SK-N-SH treated with all-trans-retinoic acid at 6 μM for 48 hours (cell line): ENCODE measurements at regions not wholly inside any gene's neighbourhood (a gene's known extent, or its start where the extent isn't known, plus 50 kb on each side); places are given as distances from the start of the nearest gene placed in this dataset.

ENCODE experiments used
- ARNTL ChIP-seq: fragments of 450-650 bp; formaldehyde crosslinking; IDR thresholded peaks from 2 replicates; pipeline ENCODE4 v1.5.0; 2020; ENCODE audit warnings: low read depth, mild to moderate bottlenecking, moderate library complexity, borderline replicate concordance
- CSDC2 ChIP-seq: fragments of 250-450 bp; sonication (Bioruptor Pico); IDR thresholded peaks from 2 replicates; pipeline ENCODE4 v1.5.0; 2020; ENCODE audit warnings: mild to moderate bottlenecking, moderate library complexity
- CSRNP3 ChIP-seq: fragments of 250-450 bp; sonication (Bioruptor Pico); IDR thresholded peaks from 2 replicates; pipeline ENCODE4 v1.5.1; 2021; ENCODE audit warnings: mild to moderate bottlenecking, moderate library complexity
- OSR1 ChIP-seq: fragments of 250-450 bp; sonication (Bioruptor Pico); IDR thresholded peaks from 2 replicates; pipeline ENCODE4 v1.8.0; 2022; ENCODE audit warnings: moderate library complexity, mild to moderate bottlenecking, inconsistent platforms
- RARB ChIP-seq: fragments of 250-450 bp; sonication (Bioruptor Pico); IDR thresholded peaks from 2 replicates; pipeline ENCODE4 v1.8.0; 2021; ENCODE audit warnings: mild to moderate bottlenecking, moderate library complexity
- ZFP3 ChIP-seq: fragments of 250-450 bp; sonication (Bioruptor Pico); IDR thresholded peaks from 2 replicates; pipeline ENCODE4 v1.5.0; 2020; ENCODE audit warnings: mild to moderate bottlenecking, moderate library complexity
- ZFP30 ChIP-seq: fragments of 450-650 bp; formaldehyde crosslinking; IDR thresholded peaks from 2 replicates; pipeline ENCODE4 v1.5.0; 2022; ENCODE audit warnings: mild to moderate bottlenecking, moderate library complexity
- ZNF8 ChIP-seq: fragments of 450-650 bp; formaldehyde crosslinking; IDR thresholded peaks from 2 replicates; pipeline ENCODE4 v1.5.0; 2020; ENCODE audit warnings: mild to moderate bottlenecking, moderate library complexity
- TF ChIP-seq, protein P1 (sequence below): fragments of 250-450 bp; sonication (Bioruptor Pico); IDR thresholded peaks from 2 replicates; pipeline ENCODE4 v1.5.0; 2020; ENCODE audit warnings: mild to moderate bottlenecking, moderate library complexity
- TF ChIP-seq, protein P2 (sequence below): fragments of 250-450 bp; sonication (Bioruptor Pico); IDR thresholded peaks from 2 replicates; pipeline ENCODE4 v1.5.1; 2020; ENCODE audit warnings: low read depth, mild to moderate bottlenecking, moderate library complexity
- TF ChIP-seq, protein P3 (sequence below): fragments of 250-450 bp; sonication (Bioruptor Pico); IDR thresholded peaks from 2 replicates; pipeline ENCODE4 v1.8.0; 2020; ENCODE audit warnings: mild to moderate bottlenecking, moderate library complexity, borderline replicate concordance

- TF ChIP-seq ZNF8 (CRISPR knock-in tag) (no peak), ZFP3 (CRISPR knock-in tag) (no peak), ZFP30 (no peak), RARB (CRISPR knock-in tag) (no peak), ARNTL (CRISPR knock-in tag) (no peak), OSR1 (CRISPR knock-in tag) (no peak), CSDC2 (no peak), CSRNP3 (no peak)
- TF ChIP-seq, protein P1, sequence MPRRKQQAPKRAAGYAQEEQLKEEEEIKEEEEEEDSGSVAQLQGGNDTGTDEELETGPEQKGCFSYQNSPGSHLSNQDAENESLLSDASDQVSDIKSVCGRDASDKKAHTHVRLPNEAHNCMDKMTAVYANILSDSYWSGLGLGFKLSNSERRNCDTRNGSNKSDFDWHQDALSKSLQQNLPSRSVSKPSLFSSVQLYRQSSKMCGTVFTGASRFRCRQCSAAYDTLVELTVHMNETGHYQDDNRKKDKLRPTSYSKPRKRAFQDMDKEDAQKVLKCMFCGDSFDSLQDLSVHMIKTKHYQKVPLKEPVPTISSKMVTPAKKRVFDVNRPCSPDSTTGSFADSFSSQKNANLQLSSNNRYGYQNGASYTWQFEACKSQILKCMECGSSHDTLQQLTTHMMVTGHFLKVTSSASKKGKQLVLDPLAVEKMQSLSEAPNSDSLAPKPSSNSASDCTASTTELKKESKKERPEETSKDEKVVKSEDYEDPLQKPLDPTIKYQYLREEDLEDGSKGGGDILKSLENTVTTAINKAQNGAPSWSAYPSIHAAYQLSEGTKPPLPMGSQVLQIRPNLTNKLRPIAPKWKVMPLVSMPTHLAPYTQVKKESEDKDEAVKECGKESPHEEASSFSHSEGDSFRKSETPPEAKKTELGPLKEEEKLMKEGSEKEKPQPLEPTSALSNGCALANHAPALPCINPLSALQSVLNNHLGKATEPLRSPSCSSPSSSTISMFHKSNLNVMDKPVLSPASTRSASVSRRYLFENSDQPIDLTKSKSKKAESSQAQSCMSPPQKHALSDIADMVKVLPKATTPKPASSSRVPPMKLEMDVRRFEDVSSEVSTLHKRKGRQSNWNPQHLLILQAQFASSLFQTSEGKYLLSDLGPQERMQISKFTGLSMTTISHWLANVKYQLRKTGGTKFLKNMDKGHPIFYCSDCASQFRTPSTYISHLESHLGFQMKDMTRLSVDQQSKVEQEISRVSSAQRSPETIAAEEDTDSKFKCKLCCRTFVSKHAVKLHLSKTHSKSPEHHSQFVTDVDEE (CRISPR knock-in tag) = no peak
- TF ChIP-seq, protein P2, sequence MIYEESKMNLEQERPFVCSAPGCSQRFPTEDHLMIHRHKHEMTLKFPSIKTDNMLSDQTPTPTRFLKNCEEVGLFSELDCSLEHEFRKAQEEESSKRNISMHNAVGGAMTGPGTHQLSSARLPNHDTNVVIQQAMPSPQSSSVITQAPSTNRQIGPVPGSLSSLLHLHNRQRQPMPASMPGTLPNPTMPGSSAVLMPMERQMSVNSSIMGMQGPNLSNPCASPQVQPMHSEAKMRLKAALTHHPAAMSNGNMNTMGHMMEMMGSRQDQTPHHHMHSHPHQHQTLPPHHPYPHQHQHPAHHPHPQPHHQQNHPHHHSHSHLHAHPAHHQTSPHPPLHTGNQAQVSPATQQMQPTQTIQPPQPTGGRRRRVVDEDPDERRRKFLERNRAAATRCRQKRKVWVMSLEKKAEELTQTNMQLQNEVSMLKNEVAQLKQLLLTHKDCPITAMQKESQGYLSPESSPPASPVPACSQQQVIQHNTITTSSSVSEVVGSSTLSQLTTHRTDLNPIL = no peak
- TF ChIP-seq, protein P3, sequence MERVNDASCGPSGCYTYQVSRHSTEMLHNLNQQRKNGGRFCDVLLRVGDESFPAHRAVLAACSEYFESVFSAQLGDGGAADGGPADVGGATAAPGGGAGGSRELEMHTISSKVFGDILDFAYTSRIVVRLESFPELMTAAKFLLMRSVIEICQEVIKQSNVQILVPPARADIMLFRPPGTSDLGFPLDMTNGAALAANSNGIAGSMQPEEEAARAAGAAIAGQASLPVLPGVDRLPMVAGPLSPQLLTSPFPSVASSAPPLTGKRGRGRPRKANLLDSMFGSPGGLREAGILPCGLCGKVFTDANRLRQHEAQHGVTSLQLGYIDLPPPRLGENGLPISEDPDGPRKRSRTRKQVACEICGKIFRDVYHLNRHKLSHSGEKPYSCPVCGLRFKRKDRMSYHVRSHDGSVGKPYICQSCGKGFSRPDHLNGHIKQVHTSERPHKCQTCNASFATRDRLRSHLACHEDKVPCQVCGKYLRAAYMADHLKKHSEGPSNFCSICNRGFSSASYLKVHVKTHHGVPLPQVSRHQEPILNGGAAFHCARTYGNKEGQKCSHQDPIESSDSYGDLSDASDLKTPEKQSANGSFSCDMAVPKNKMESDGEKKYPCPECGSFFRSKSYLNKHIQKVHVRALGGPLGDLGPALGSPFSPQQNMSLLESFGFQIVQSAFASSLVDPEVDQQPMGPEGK (CRISPR knock-in tag) = no peak
These were observed 255.0 kb downstream of the HACE1 start for GRCh38 chr6:104604685-104605084.
